UCSD-AML1 (cell line): ENCODE measurements at regions not wholly inside any gene's neighbourhood (a gene's known extent, or its start where the extent isn't known, plus 50 kb on each side); places are given as distances from the start of the nearest gene placed in this dataset.
"Not testable (repeated sequence)": the region's sequence is repeated elsewhere in the genome, so short reads cannot be mapped to it uniquely, and the experiment has no call there.

Experiments used
- DNase-seq: peaks from one replicate; lab custom pipeline; 2025; ENCODE audit not compliant: unreplicated experiment; lab: John Stamatoyannopoulos, UW

- no peak for DNase-seq
Observed at GRCh38 chr12:82529101-82529500, 157.6 kb upstream of the TMTC2 start.

- DNase-seq = no peak
Observed at GRCh38 chr12:82529954-82530353, 156.8 kb upstream of the TMTC2 start.

DNA sequence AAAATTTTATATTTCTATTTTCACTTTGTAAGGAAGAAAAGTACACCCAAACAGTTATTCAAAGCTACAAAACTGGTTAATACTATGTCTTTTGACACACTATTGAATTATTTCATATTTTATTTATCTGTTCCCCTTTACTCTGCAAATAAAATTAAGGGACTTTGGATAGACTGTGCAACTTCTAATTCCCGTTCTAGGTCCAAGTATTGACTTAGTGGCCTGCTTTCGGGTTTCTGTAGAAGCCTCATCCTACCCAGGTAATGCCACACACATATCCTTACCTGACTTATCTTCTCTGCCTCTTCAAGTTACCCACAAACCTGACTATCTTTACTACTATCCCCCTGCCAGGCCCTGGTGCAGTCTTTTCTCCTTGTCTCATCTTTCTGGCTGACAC is 156.3 kb upstream of the TMTC2 start:
- DNase-seq = no peak

GRCh38 chr12:82533341-82533740 is 153.4 kb upstream of the TMTC2 start:
- no peak for DNase-seq

DNA sequence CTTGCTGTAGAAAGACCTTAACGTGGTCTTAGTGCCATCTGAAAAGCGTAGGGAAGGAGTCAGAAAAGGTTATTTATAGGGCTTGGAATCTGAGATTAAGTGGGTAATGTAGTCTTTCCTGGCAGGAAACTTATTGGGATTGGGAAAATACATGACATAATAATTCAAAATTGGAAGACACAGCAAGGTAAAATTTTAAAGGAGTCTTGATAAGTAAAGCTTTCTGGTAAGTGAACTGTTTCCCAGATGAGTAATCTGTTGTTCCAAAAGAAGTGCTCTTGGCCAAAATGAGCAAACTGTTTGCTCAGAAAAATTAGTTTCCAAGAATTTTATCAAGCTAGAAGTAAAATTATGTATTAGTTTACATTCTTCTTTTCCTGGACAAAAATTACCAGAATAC is 149.3 kb upstream of the TMTC2 start:
- no peak for DNase-seq

DNA sequence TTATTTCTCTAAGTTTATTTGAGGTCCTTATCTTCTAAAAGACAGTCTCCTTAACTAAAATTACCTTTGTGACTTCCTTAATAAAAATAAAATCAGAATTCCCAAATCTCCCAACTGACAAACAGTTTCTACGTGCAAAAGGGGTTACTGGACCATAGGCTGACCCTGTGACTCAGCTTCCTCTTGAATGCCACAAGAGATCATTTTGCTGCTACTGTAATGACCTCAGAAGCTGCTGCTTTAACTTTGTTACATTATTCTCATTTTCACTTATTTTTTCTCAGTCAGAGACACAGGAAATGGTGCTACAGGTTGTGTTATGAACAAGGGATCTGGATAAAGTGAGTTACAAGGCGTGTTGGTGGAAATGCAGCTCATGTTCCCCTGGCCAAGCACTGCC is 132.2 kb upstream of the TMTC2 start:
- DNase-seq = no peak

DNA sequence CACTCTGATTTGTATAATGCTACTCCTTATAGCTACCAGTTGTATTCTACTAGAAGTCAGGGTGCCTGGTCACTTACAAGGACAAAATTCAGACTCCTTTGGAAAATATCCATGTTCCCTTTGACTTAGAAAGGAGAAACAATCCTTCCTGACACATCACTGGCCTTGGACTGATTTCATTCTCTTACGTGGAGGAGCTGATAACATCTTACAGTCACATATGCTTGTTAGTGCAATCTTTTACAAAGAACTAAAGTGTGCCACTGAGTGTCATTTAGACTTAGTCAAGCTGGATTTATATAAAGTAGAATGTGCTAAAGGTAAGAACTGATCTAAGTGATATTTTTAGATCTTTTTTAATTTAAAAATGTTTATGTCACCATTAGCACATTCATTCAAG is 131.0 kb upstream of the TMTC2 start:
- DNase-seq = no peak

DNA sequence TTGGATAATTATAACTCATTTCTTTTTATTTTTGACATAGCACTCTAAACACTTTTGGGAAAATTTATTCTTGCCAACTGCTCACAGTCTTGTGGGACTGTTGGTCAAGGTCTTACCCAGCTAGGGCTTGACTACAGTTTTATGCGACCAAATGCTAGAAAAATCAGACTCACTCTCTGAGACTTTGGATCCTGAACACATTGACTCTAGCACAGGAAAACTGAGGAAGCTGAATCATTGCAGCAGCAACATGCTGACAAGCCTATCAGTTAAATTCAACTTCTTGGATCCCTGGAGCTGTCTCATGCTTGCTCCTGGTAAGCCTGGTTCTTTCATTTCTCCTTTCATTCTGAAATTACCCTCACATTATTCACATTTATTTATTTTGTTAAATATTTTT is 120.7 kb upstream of the TMTC2 start:
- no peak for DNase-seq

DNA sequence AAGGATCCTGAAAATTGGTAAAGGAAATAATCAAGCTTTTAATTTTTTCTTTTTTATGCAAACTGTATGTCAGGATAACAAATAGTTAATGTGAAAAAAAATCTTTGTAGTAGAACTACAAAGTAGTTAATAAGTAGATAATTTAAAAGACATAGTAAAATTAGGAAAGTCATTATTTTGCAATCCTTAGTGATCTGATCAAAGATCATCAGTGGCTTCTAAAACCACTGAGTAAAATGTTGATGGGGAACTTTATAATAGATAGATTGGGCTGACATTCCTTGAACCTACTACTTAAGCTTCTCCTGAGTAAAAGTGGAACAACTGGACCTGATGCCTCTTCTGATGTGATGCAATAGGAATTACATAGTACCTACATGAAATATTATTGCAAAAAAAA is 119.0 kb upstream of the TMTC2 start:
- DNase-seq = no peak

- DNase-seq = no peak
Observed at GRCh38 chr12:82574191-82574590, 112.5 kb upstream of the TMTC2 start.

GRCh38 chr12:82578725-82579124 is 108.0 kb upstream of the TMTC2 start:
- DNase-seq = no peak

GRCh38 chr12:82583756-82584155 is 103.0 kb upstream of the TMTC2 start:
- DNase-seq = no peak

GRCh38 chr12:82593143-82593542 is 93.6 kb upstream of the TMTC2 start:
- DNase-seq = no peak

DNA sequence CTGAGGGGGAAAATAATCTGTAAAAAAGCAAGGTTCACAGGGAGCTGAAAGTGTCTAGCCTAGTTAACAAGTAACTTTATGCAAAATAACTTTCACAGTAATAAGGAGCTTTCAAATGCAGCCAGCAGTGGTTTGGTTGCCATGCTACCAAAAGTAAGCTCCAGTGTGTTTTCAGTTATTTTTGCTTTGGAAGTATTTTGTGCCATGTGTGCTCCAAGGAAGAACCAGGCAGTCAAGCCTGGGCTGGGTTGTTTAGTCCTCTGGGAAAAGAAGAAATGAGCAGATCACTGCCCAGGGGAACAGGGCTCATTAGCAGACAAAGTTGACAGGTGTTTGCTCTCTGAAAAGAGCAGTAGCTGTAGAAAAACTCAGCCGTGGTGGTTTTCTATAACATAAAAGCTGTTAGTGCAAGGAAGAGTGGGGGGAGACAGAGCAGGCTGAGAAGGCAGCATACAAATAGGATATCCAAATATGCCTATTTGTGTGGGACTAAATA is 92.8 kb upstream of the TMTC2 start:
- DNase-seq = no peak

- DNase-seq = no peak
Observed at GRCh38 chr12:82595941-82596340, 90.8 kb upstream of the TMTC2 start.

DNA sequence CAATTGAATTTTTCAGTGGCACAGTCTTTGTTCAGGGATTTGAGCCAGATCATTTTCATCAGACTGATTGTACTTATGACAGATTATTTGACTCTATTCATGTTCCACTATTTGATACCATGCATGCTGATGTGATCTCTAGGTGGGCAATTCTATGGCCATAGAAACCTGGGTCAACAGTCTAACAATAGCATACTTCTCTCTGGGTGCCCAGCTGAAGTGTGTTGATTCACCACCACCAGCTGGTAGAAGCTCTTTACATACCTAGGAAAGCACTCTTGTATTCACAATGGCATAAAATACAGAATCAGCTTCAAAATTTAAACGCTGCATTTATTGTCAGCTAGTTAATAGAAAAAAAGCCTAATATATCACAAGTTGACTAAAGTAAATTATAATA is 90.2 kb upstream of the TMTC2 start:
- DNase-seq = no peak

DNA sequence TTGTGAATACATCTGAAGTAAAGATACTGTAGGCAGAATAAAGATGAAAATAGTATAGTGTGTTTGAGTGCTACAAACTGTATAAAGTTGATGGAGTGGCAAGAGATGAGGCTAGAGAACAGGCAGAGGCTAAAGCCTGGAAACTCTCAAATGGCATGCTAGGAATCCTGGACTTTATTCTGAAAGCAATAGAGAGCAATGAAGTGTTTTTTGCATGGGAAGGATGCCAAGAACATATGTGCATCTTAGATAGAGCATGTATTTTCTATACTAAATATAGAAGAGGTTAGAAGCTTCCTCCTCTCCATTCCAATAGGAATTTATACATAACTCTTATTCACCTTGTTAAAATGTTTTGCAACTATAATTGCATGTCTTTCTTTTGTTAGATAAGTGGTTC is 86.3 kb upstream of the TMTC2 start:
- DNase-seq = no peak

DNA sequence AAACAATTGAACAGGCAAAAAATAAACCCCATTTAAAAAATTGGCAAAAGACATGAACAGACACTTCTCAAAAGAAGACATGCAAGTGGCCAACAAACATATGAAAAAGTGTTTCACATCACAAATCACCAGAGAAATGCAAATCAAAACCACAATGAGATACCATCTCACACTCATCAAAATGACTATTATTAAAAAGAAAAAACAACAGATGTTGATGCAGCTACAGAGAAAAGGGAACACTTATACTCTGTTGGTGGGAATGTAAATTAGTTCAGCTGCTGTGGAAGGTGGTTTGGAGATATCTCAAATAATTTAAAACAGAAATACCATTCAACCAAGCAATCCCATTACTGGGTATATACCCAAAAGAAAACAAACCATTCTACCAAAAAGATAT is 83.1 kb upstream of the TMTC2 start:
- not testable (repeated sequence) for DNase-seq

GRCh38 chr12:82605115-82605514 is 81.6 kb upstream of the TMTC2 start:
- no peak for DNase-seq

DNA sequence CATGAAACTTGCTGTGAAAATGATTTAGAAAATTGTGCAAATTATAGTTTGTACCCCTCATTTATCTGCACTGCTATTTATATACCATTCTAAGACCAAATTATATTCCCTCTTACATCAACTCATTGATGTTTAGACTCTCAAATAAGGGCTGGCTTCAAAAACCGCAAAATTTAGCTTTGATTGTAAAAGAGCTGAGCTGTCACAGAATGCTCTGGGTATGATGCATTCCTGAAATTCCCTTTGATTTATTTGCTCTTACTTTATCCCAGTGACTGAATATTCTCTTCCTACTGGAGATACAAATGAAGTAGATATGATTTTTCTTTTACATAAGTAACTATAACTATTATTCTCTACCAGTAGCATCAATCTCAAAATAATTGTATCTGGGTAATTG is 78.0 kb upstream of the TMTC2 start:
- no peak for DNase-seq

- DNase-seq = peak; percentile 3
Observed at GRCh38 chr12:82609234-82609914, 77.3 kb upstream of the TMTC2 start.

DNA sequence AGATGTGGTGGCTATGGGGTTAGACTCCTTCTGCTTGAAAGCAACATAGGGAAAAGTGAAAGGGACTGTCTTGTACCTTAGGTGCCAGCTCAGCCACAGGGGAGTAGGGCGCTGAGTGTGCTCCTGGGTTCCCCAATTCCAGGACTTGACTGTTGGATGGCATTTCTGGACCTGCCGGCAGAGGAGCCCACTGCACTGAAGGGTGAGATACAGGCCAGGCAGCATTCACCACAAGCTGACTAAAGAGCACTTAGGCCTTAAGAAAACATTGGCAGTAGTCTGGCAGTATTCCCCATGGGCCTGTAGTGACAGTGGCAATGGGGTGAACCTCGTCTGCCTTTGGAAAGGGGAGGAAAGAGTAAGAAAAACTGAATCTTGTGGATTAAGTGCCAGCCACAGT is 67.1 kb upstream of the TMTC2 start:
- DNase-seq = no peak

GRCh38 chr12:82620917-82621316 is 65.8 kb upstream of the TMTC2 start:
- no peak for DNase-seq
